GM12878 (cell line): ENCODE measurements at regions not wholly inside any gene's neighbourhood (a gene's known extent, or its start where the extent isn't known, plus 50 kb on each side); places are given as distances from the start of the nearest gene placed in this dataset.

Experiments
- ATAC-seq: fragments of 200-7000 bp; cut with Tn5 transposase; 3 replicates; pipeline ENCODE4 v1.9.1; 2020; ENCODE audit warnings: mild to moderate bottlenecking, moderate library complexity
- BruUV-seq: library from RNA; stranded (reverse); fragments of 400-500 nt; replicated peaks from 2 replicates; lab custom pipeline; 2021; lab: Mats Ljungman, UMichigan
- CTCF ChIA-PET: fragments of 300-600 bp; sonication (Branson Sonifier 250); formaldehyde crosslinking; extraction: SDS; loops from one replicate; lab custom pipeline; 2021; ENCODE audit warnings: inconsistent platforms; lab: Yijun Ruan, JAX
- POLR2A ChIA-PET: fragments of 350-600 bp; formaldehyde crosslinking; extraction: SDS; loops from one replicate; lab custom pipeline; 2021; ENCODE audit warnings: inconsistent platforms; lab: Charles Lee
- RAD21 ChIA-PET: fragments of 300-600 bp; sonication (Branson Sonifier 250); formaldehyde crosslinking; loops from one replicate; lab custom pipeline; 2023; ENCODE audit warnings: antibody characterized with exemption; ENCODE audit not compliant: unreplicated experiment; lab: Charles Lee
- SMC1A ChIA-PET: fragments of 300-600 bp; sonication (Branson Sonifier 250); formaldehyde crosslinking; loops from one replicate; lab custom pipeline; 2023; ENCODE audit not compliant: unreplicated experiment, uncharacterized antibody; lab: Charles Lee
- DNase-seq: peaks from one replicate; pipeline ENCODE4 v3.0.0-alpha.2; 2011; ENCODE audit warnings: low read depth, low spot score
- FAIRE-seq: peaks from 3 replicates; lab custom pipeline; 2011; peaks lifted over from hg19 to GRCh38; lab: Jason Lieb, UNC
- H2AFZ ChIP-seq: 2 replicates; pipeline ENCODE4 v1.6.0; 2011; ENCODE audit warnings: low read depth, low read length, control low read depth; ENCODE audit not compliant: control insufficient read depth
- H3K27ac ChIP-seq: 2 replicates; pipeline ENCODE4 v1.5.1; 2011; ENCODE audit warnings: control low read depth; ENCODE audit not compliant: control insufficient read depth, insufficient read depth
- H3K27me3 ChIP-seq, 2 experiments: replicated peaks in 1 of 2; 2 replicates each; pipeline versions ENCODE4 v1.6.0 to v1.6.1; 2011; ENCODE audit warnings: low read length in 1 of 2; ENCODE audit not compliant: control insufficient read depth in 2 of 2, insufficient read depth in 2 of 2
- H3K36me3 ChIP-seq, 2 experiments: 2 replicates each; pipeline ENCODE4 v1.5.1; 2011; ENCODE audit warnings: low read length in 1 of 2; ENCODE audit not compliant: control insufficient read depth in 2 of 2, insufficient read depth in 2 of 2
- H3K4me1 ChIP-seq: 2 replicates; pipeline ENCODE4 v1.6.1; 2011; ENCODE audit warnings: mild to moderate bottlenecking, low read length, moderate library complexity, mixed read lengths; ENCODE audit not compliant: control insufficient read depth, insufficient read depth
- H3K4me2 ChIP-seq: 2 replicates; pipeline ENCODE4 v1.6.0; 2011; ENCODE audit warnings: control low read depth; ENCODE audit not compliant: control insufficient read depth, insufficient read depth
- H3K4me3 ChIP-seq: fragments of 200-600 bp; sonication (generic); 2 replicates; pipeline ENCODE4 v1.5.1; 2016
- H3K79me2 ChIP-seq: 2 replicates; pipeline ENCODE4 v1.6.0; 2011; ENCODE audit warnings: low read length; ENCODE audit not compliant: control insufficient read depth, insufficient read depth
- H3K9ac ChIP-seq: 2 replicates; pipeline ENCODE4 v1.8.0; 2011; ENCODE audit warnings: low read length, control low read depth, mixed read lengths; ENCODE audit not compliant: control insufficient read depth, insufficient read depth
- H3K9me3 ChIP-seq: replicated peaks from 3 replicates; pipeline ENCODE4 v1.5.1; 2011; ENCODE audit warnings: mild to moderate bottlenecking, low read length; ENCODE audit not compliant: control insufficient read depth, insufficient read depth
- H4K20me1 ChIP-seq: 2 replicates; pipeline ENCODE4 v1.6.0; 2011; ENCODE audit not compliant: control insufficient read depth, insufficient read depth
- ASH2L ChIP-seq: fragments of 300-600, 200-600 bp; sonication (generic); IDR thresholded peaks from 2 replicates; pipeline ENCODE4 v1.6.1; 2017; ENCODE audit warnings: low read depth, mild to moderate bottlenecking, borderline replicate concordance
- ATF2 ChIP-seq: IDR thresholded peaks from 2 replicates; pipeline ENCODE4 v1.6.1; 2012; ENCODE audit warnings: low read length, inconsistent platforms
- ATF7 ChIP-seq: fragments of 450-650 bp; IDR thresholded peaks from 2 replicates; pipeline ENCODE4 v1.6.1; 2016; ENCODE audit warnings: low read depth, mild to moderate bottlenecking
- CEBPZ ChIP-seq: fragments of 150-350 bp; IDR thresholded peaks from 2 replicates; pipeline ENCODE4 v1.6.1; 2016; ENCODE audit warnings: low read depth, low read length
- ELK1 ChIP-seq: IDR thresholded peaks from 2 replicates; pipeline ENCODE4 v1.6.1; 2012; ENCODE audit warnings: low read depth, low read length, improper control_type of control experiment
- HDGF ChIP-seq: fragments of 450-650 bp; IDR thresholded peaks from 2 replicates; pipeline ENCODE4 v1.6.1; 2016; ENCODE audit warnings: antibody characterized with exemption
- MAX ChIP-seq: IDR thresholded peaks from 2 replicates; pipeline ENCODE4 v1.6.1; 2012; ENCODE audit warnings: low read depth, low read length, improper control_type of control experiment
- PAX5 ChIP-seq: IDR thresholded peaks from 2 replicates; pipeline ENCODE4 v1.6.1; 2011; ENCODE audit warnings: low read depth, low read length, borderline replicate concordance
- RAD51 ChIP-seq: fragments of 450-650 bp; IDR thresholded peaks from 2 replicates; pipeline ENCODE4 v1.6.1; 2016; ENCODE audit warnings: moderate library complexity, mild to moderate bottlenecking, inconsistent platforms
- TAF1 ChIP-seq: IDR thresholded peaks from 2 replicates; pipeline ENCODE4 v1.6.1; 2011; ENCODE audit warnings: mild to moderate bottlenecking, low read depth, low read length, borderline replicate concordance
- TCF12 ChIP-seq: IDR thresholded peaks from 2 replicates; pipeline ENCODE4 v1.6.1; 2011; ENCODE audit warnings: low read depth, mild to moderate bottlenecking, low read length
- TCF7 ChIP-seq: IDR thresholded peaks from 2 replicates; pipeline ENCODE4 v1.6.1; 2014; ENCODE audit warnings: antibody characterized with exemption, borderline replicate concordance
- USF1 ChIP-seq: IDR thresholded peaks from 2 replicates; pipeline ENCODE4 v1.6.1; 2011; ENCODE audit warnings: borderline replicate concordance, low read depth, mild to moderate bottlenecking, moderate library complexity, mixed read lengths, low read length; ENCODE audit not compliant: insufficient read depth; ENCODE audit errors: extremely low read length
- USF2 ChIP-seq: IDR thresholded peaks from 2 replicates; pipeline ENCODE4 v1.6.1; 2011; ENCODE audit warnings: low read depth, low read length, improper control_type of control experiment, borderline replicate concordance
- WGBS: methylation state at CpG from one replicate; pipeline ENCODE4 v1.1.6; 2016; ENCODE audit warnings: low lambda C conversion rate; ENCODE audit not compliant: insufficient replicate concordance, insufficient coverage; ENCODE audit errors: missing lambda C conversion rate; 5-methylcytosine and 5-hydroxymethylcytosine counted together
- in situ Hi-C: fragments of 300-500 bp; cut with MboI; formaldehyde crosslinking; loops from 9 replicates; pipeline ENCODE4 v1.14.3; 2018; ENCODE audit warnings: mixed read lengths
- intact Hi-C: fragments of 100-400 bp; cut with micrococcal nuclease; formaldehyde crosslinking; loops from one replicate; pipeline ENCODE4 v1.14.2; 2022; ENCODE audit not compliant: unreplicated experiment

GRCh38 chr5:154606246-154606645 lies 128.2 kb upstream of the HAND1 start:
- H3K27me3 ChIP-seq = peaks cover under 1 to 5% of the 10 kb centered on the region in 2 experiments; a peak in 3 of 4 replicates

More at GRCh38 chr5:154606246-154606645, 128.2 kb upstream of the HAND1 start:
- Histone ChIP-seq H3K4me1 (peaks cover 9% of the 10 kb centered on the region), H4K20me1 (no peaks in the 10 kb centered on the region), H3K9ac (no peak overlapping the region), H3K4me2 (no peak overlapping the region), H2AFZ (no peak overlapping the region), H3K4me3 (no peak overlapping the region), H3K9me3 (no peaks in the 10 kb centered on the region), H3K36me3 (no peaks in the 10 kb centered on the region), H3K27ac (no peak overlapping the region), H3K79me2 (no peaks in the 10 kb centered on the region)
- SMC1A ChIA-PET = no interaction called here
- POLR2A ChIA-PET = no interaction called here
- BruUV-seq = no TSS peak
- in situ Hi-C loops = loop anchor here (5.0 to 10.0 kb wide), 2 partner anchors 139 to 531 kb away; no protein-coding TSS in a partner anchor
- intact Hi-C loops = no loop called here
- RAD21 ChIA-PET = interaction anchor here (1.0 kb wide), 1 partner anchor 140 kb away, joined by 3 read pairs; no protein-coding TSS in a partner anchor
- DNase-seq = no peak
- CTCF ChIA-PET = interaction anchor here (1.2 to 10.0 kb wide), 4 partner anchors 30 to 138 kb away, joined by 3 to 121 read pairs (median 4); no protein-coding TSS in a partner anchor
- ATAC-seq = no peak
- TF ChIP-seq ATF7 (no peak), TCF7 (no peak), USF2 (no peak), TAF1 (no peak), ELK1 (no peak), ATF2 (no peak), USF1 (no peak), ASH2L (no peak), CEBPZ (no peak), TCF12 (no peak), MAX (no peak), RAD51 (no peak), HDGF (no peak), PAX5 (no peak)
- FAIRE-seq = no peak
- 13% methylated on average over 4 of the region's 4 CpGs for WGBS
